Kasumi-1 (cell line): ENCODE measurements at regions not wholly inside any gene's neighbourhood (a gene's known extent, or its start where the extent isn't known, plus 50 kb on each side); places are given as distances from the start of the nearest gene placed in this dataset.

Source experiments
- DNase-seq, 2 experiments: peaks; one replicate each; lab custom pipeline; 2025; lab: John Stamatoyannopoulos, UW

- no peak for DNase-seq
Measured at GRCh38 chr10:83937161-83937560, 202.1 kb upstream of the GHITM start.

GRCh38 chr10:83937826-83938225 lies 201.5 kb upstream of the GHITM start:
- DNase-seq, result no peak

GRCh38 chr10:83941189-83941588 lies 198.1 kb upstream of the GHITM start:
- no peak for DNase-seq

GRCh38 chr10:83942410-83942809 lies 196.9 kb upstream of the GHITM start:
- DNase-seq, result no peak

GRCh38 chr10:83943049-83943448 lies 196.3 kb upstream of the GHITM start:
- DNase-seq, result no peak

GRCh38 chr10:83943920-83944319 lies 195.4 kb upstream of the GHITM start:
- DNase-seq, result no peak

- no peak for DNase-seq
Measured at GRCh38 chr10:83945982-83946718, 193.2 kb upstream of the GHITM start.

GRCh38 chr10:83952314-83952713 lies 187.0 kb upstream of the GHITM start:
- DNase-seq, result no peak

GRCh38 chr10:83953589-83953988 lies 185.7 kb upstream of the GHITM start:
- DNase-seq, result no peak

- DNase-seq, result no peak
Measured at GRCh38 chr10:83954193-83954799, 185.0 kb upstream of the GHITM start.

GRCh38 chr10:83955406-83955805 lies 183.9 kb upstream of the GHITM start:
- no peak for DNase-seq

- DNase-seq, result no peak
Measured at GRCh38 chr10:83957168-83957947, 182.0 kb upstream of the GHITM start.

- no peak for DNase-seq
Measured at GRCh38 chr10:83959328-83959727, 180.0 kb upstream of the GHITM start.

GRCh38 chr10:83960125-83960524 lies 179.2 kb upstream of the GHITM start:
- DNase-seq, result no peak

GRCh38 chr10:83961620-83962019 lies 177.7 kb upstream of the GHITM start:
- no peak for DNase-seq

GRCh38 chr10:83963446-83963845 lies 175.9 kb upstream of the GHITM start:
- no peak for DNase-seq

- DNase-seq, result no peak
Measured at GRCh38 chr10:83965473-83965872, 173.8 kb upstream of the GHITM start.

- DNase-seq, result no peak
Measured at GRCh38 chr10:83968052-83968451, 171.3 kb upstream of the GHITM start.

GRCh38 chr10:83978681-83979383 lies 160.5 kb upstream of the GHITM start:
- DNase-seq, result no peak

GRCh38 chr10:83982812-83983211 lies 156.5 kb upstream of the GHITM start:
- DNase-seq, result no peak

- no peak for DNase-seq
Measured at GRCh38 chr10:83983578-83984255, 155.6 kb upstream of the GHITM start.

GRCh38 chr10:83984256-83984640 lies 155.1 kb upstream of the GHITM start:
- no peak for DNase-seq
